ENCODE measurements at regions not wholly inside any gene's neighbourhood (a gene's known extent, or its start where the extent isn't known, plus 50 kb on each side); places are given as distances from the start of the nearest gene placed in this dataset.
A peak's percentile ranks its signal among the peaks of the same experiment; 100 is the strongest.
"Not testable (repeated sequence)": the region's sequence is repeated elsewhere in the genome, so short reads cannot be mapped to it uniquely, and the experiment has no call there.

DNA sequence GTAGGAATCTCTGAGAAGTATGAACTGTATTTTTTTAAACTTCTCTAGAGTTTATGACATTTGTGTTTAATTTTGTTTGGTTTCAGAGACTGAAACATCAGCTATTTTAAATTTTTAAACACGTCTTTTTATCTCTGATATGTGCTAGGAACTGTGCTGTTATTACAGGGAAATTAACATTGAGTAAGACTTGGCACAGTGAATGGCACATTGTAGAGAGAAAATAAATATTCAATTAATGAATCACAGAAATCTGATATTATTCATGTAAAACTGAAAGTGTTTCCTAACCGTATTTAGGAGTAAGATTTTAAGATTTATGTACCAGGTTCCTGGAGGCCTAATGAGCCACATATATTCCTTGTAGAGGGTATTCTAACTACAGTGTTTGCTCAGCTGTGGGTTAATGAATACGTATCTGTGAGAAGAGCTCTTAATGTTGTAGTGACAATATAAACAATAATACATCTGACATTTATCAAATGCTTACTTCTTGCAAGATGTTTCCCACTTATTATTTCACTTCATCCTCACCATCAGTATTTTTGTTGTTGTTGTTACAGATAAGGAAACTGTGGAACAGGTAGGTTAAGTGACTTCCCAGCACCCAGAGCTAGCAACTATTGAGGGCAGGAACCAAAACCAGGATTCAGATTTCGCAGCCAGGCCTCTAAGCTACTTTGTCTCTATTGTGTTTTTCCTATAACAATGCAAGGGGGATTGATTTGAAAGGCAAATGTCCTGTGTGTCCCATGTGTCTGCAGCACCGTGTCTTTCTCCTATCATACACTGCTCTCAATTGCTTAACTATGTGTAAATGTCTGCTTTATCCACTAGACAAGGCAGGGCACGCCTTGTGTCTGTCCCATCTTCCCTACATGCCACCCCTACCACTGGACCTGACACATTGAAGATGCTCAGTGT is 121.1 kb upstream of the FAM9C start:
- WGBS: 94% methylated on average over 6 of the region's 6 CpGs
- no peak overlapping the region for H3K4me3 ChIP-seq (ENCODE audit: low read length in 2 of 2)
- no peak overlapping the region for H3K27ac ChIP-seq (ENCODE audit: low read depth in 1 of 2, low read length in 1 of 2)
- no peak for DNase-seq (ENCODE audit: low read depth in 6 of 9, low spot score in 9 of 9)
- no peaks in the 10 kb centered on the region for H3K36me3 ChIP-seq (ENCODE audit: control insufficient read depth in 2 of 2, insufficient read depth in 2 of 2, low read length in 1 of 2)
- H3K4me1 ChIP-seq (ENCODE audit: control insufficient read depth in 2 of 2, insufficient read depth in 2 of 2, low read length in 2 of 2): peaks cover 0 to 11% of the 10 kb centered on the region in 2 donors
- no peaks in the 10 kb centered on the region for H3K9me3 ChIP-seq (ENCODE audit: control insufficient read depth in 2 of 2, insufficient read depth in 1 of 2, low read length in 1 of 2)
- H3K27me3 ChIP-seq (ENCODE audit: control insufficient read depth in 2 of 2, insufficient read depth in 1 of 2, low read length in 1 of 2): no peaks in the 10 kb centered on the region

DNA sequence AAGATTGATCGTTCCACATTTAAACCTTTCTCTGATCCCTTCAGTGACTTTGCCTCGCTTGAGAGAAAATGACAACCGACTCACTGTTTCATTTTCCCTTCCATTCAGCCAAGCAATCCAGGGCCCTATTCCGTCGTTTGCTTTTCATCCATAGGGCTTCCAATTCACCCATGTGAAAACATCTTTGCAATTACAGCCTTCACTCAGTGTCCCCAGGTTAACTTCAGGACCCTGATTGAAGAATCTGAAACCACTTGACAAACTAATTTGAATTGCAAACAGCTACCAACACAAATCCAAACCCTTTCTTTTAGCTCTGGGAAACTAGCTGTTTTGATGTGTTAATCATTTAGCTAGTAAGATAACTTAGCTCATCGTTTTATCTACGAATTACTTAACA is 120.2 kb upstream of the FAM9C start:
- Histone ChIP-seq H3K27me3 (ENCODE audit: control insufficient read depth in 2 of 2, insufficient read depth in 1 of 2, low read length in 1 of 2) (no peaks in the 10 kb centered on the region), H3K27ac (ENCODE audit: low read depth in 1 of 2, low read length in 1 of 2) (no peak overlapping the region), H3K4me1 (ENCODE audit: control insufficient read depth in 2 of 2, insufficient read depth in 2 of 2, low read length in 2 of 2) (peaks cover 0 to 11% of the 10 kb centered on the region in 2 donors), H3K9me3 (ENCODE audit: control insufficient read depth in 2 of 2, insufficient read depth in 1 of 2, low read length in 1 of 2) (no peaks in the 10 kb centered on the region), H3K4me3 (ENCODE audit: low read length in 2 of 2) (no peak overlapping the region), H3K36me3 (ENCODE audit: control insufficient read depth in 2 of 2, insufficient read depth in 2 of 2, low read length in 1 of 2) (no peaks in the 10 kb centered on the region)
- 95% methylated on average over 7 of the region's 7 CpGs for WGBS
- no peak for DNase-seq (ENCODE audit: low read depth in 6 of 9, low spot score in 9 of 9)

DNA sequence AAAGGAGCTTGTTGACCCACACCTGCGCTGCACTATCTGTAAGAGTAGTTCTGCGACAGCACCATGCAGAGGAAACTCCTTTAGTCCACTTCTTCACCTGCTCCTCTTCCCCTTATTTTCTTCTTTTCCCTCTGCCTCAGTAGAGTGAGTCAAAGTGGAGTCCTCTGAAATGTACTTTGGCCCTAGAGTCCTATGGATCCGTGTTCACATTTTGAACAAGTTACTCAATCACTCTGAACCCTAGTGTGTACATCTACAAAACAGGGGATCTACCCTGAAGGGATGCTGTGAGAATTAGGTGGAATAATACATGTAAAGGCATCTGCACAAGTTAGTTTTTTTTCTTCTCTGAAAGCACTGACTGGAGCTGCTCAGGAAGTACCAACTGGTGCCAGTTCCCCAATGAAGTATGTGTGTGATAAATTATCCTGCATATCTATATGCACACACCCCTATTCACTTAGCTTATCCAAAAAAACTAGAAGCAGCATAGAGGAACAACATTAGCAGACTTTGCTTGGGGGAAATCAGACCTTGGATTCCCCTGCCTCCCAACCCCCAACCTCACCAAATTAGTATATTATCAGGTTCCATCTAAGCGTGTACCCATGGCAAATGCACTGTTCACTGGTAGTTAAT is 118.5 kb upstream of the FAM9C start:
- Histone ChIP-seq H3K36me3 (ENCODE audit: control insufficient read depth in 2 of 2, insufficient read depth in 2 of 2, low read length in 1 of 2) (no peaks in the 10 kb centered on the region), H3K27ac (ENCODE audit: low read depth in 1 of 2, low read length in 1 of 2) (no peak overlapping the region), H3K4me3 (ENCODE audit: low read length in 2 of 2) (no peak overlapping the region), H3K27me3 (ENCODE audit: control insufficient read depth in 2 of 2, insufficient read depth in 1 of 2, low read length in 1 of 2) (no peaks in the 10 kb centered on the region), H3K4me1 (ENCODE audit: control insufficient read depth in 2 of 2, insufficient read depth in 2 of 2, low read length in 2 of 2) (peaks cover 0 to 10% of the 10 kb centered on the region in 2 donors), H3K9me3 (ENCODE audit: control insufficient read depth in 2 of 2, insufficient read depth in 1 of 2, low read length in 1 of 2) (no peaks in the 10 kb centered on the region)
- no peak for DNase-seq (ENCODE audit: low read depth in 6 of 9, low spot score in 9 of 9)
- 68% methylated on average over 4 of the region's 4 CpGs for WGBS

DNA sequence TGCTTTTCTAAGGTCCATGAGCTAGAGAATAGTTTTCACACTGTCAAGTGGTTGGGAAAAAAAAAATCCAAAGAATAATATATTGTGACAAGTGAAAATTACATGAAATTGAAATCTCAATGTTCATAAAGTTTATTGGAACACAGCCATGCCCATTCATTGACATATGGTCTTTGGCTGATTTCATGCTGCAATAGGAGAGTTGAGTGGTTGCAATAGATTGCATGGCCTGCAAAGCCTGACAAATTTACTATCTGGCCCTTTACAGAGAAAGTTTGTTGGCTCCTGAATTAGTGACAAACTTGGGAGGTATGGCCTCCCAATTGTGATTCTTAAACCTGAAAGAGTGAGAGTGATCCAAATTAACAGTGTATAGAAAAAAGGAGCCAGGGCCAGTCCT is 115.5 kb upstream of the FAM9C start:
- Histone ChIP-seq H3K4me1 (ENCODE audit: control insufficient read depth in 2 of 2, insufficient read depth in 2 of 2, low read length in 2 of 2) (no peaks in the 10 kb centered on the region), H3K27ac (ENCODE audit: low read depth in 1 of 2, low read length in 1 of 2) (no peak overlapping the region), H3K4me3 (ENCODE audit: low read length in 2 of 2) (no peak overlapping the region), H3K36me3 (ENCODE audit: control insufficient read depth in 2 of 2, insufficient read depth in 2 of 2, low read length in 1 of 2) (no peaks in the 10 kb centered on the region), H3K27me3 (ENCODE audit: control insufficient read depth in 2 of 2, insufficient read depth in 1 of 2, low read length in 1 of 2) (no peaks in the 10 kb centered on the region), H3K9me3 (ENCODE audit: control insufficient read depth in 2 of 2, insufficient read depth in 1 of 2, low read length in 1 of 2) (no peaks in the 10 kb centered on the region)
- DNase-seq (ENCODE audit: low read depth in 6 of 9, low spot score in 9 of 9): no peak

DNA sequence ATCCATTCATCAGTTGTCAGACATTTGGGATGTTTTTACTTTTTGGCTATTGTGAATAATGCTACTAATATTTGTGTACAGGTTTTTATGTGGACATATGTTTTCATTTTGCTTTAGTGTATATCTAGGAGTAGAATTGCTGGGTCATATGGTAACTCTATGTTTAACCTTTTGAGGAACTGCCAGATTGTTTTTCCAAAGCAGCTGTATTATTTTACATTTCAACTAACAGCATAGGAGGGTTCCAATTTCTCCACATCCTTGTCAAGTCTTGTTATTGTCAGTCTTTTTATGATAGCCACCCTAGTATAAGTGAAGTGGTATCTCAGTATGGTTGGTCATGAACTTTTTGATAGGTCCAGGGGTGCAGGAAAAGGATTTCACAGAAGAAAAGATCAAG is 114.5 kb upstream of the FAM9C start:
- Histone ChIP-seq H3K9me3 (ENCODE audit: control insufficient read depth in 2 of 2, insufficient read depth in 1 of 2, low read length in 1 of 2) (peaks cover 0 to 3% of the 10 kb centered on the region in 2 donors), H3K4me3 (ENCODE audit: low read length in 2 of 2) (no peak overlapping the region), H3K27ac (ENCODE audit: low read depth in 1 of 2, low read length in 1 of 2) (no peak overlapping the region), H3K4me1 (ENCODE audit: control insufficient read depth in 2 of 2, insufficient read depth in 2 of 2, low read length in 2 of 2) (no peaks in the 10 kb centered on the region), H3K36me3 (ENCODE audit: control insufficient read depth in 2 of 2, insufficient read depth in 2 of 2, low read length in 1 of 2) (no peaks in the 10 kb centered on the region), H3K27me3 (ENCODE audit: control insufficient read depth in 2 of 2, insufficient read depth in 1 of 2, low read length in 1 of 2) (no peaks in the 10 kb centered on the region)
- DNase-seq (ENCODE audit: low read depth in 6 of 9, low spot score in 9 of 9): no peak

DNA sequence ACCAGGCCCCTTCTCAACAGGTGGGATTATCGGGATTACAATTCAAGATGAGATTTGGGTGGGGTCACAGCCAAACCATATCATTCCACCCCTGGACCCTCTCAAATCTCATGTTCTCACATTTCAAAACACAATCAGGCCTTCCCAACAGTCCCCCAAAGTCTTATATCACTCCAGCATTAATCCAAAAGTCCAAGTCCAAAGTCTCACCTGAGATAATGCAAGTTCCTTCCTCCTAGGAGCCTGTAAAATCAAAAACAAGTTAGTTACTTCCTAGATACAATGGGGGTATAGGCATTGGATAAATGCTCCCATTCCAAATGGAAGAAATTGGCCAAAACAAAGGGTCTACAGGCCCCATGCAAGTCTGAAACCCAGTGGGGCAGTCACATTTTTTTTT is 111.1 kb upstream of the FAM9C start:
- not testable (repeated sequence) for H3K36me3 ChIP-seq (ENCODE audit: control insufficient read depth in 2 of 2, insufficient read depth in 2 of 2, low read length in 1 of 2); H3K27me3 ChIP-seq (ENCODE audit: control insufficient read depth in 2 of 2, insufficient read depth in 1 of 2, low read length in 1 of 2); DNase-seq (ENCODE audit: low read depth in 6 of 9, low spot score in 9 of 9); H3K4me3 ChIP-seq (ENCODE audit: low read length in 2 of 2); H3K4me1 ChIP-seq (ENCODE audit: control insufficient read depth in 2 of 2, insufficient read depth in 2 of 2, low read length in 2 of 2); H3K27ac ChIP-seq (ENCODE audit: low read depth in 1 of 2, low read length in 1 of 2)
- WGBS: 100% methylated on average over 1 of the region's 1 CpG
- peaks cover 0 to 13% of the 10 kb centered on the region in 2 donors for H3K9me3 ChIP-seq (ENCODE audit: control insufficient read depth in 2 of 2, insufficient read depth in 1 of 2, low read length in 1 of 2)

DNA sequence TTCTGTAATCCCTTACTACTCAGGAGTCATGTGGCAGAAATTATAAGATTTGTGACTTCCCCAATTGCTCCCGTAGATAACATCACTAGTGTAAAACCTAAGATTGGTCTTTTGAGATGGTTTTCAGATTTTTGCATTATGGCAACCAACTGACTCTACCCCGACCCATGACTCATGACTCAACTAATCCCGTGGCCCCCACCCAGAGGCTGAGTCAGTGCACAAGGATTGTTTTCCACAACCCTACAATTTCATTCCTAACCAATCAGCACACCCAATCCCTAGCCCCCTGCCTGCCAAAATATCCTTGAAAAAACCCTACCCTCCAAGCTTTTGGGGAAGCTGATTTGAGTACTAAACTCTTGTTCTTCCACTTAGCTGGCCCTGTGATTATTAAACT is 109.4 kb upstream of the FAM9C start:
- H3K4me1 ChIP-seq (ENCODE audit: control insufficient read depth in 2 of 2, insufficient read depth in 2 of 2, low read length in 2 of 2): peaks cover 0 to 10% of the 10 kb centered on the region in 2 donors
- H3K36me3 ChIP-seq (ENCODE audit: control insufficient read depth in 2 of 2, insufficient read depth in 2 of 2, low read length in 1 of 2): no peaks in the 10 kb centered on the region
- no peak overlapping the region for H3K27ac ChIP-seq (ENCODE audit: low read depth in 1 of 2, low read length in 1 of 2)
- H3K9me3 ChIP-seq (ENCODE audit: control insufficient read depth in 2 of 2, insufficient read depth in 1 of 2, low read length in 1 of 2): peaks cover 0 to 13% of the 10 kb centered on the region in 2 donors
- 93% methylated on average over 3 of the region's 3 CpGs for WGBS
- no peak for DNase-seq (ENCODE audit: low read depth in 6 of 9, low spot score in 9 of 9)
- no peak overlapping the region for H3K4me3 ChIP-seq (ENCODE audit: low read length in 2 of 2)
- H3K27me3 ChIP-seq (ENCODE audit: control insufficient read depth in 2 of 2, insufficient read depth in 1 of 2, low read length in 1 of 2): no peaks in the 10 kb centered on the region

DNA sequence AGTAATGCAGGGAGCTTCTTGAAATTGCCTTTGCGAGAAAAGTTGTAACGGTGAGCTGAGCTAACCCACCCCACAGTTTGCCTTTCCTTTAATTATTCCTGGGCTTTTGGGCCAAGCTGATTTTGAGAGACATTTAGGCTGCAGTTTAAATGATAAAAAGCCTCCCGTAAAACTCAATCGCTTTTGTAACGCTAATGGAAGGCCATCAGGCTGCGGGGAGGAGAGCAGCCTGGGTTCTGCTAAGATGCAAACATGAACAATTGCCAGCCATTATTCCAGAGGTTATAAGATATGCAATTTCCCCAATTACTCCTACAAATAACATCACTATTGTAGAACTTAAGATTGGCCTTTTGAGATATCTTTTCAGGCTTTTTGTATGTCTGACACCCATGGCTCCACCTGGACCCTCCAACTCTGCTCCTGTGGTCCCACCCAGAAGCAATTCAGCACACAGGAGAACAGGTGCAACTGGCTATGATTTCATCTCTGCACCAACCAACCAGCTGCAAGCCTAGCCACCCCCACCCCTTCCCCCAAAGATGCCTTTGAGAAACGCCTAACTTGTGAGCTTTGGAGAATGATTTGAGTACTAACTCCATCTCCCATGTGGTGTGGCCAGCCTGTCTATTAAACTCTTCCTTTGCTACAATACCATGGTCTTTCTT is 108.2 kb upstream of the FAM9C start:
- Histone ChIP-seq H3K4me3 (ENCODE audit: low read length in 2 of 2) (no peak overlapping the region), H3K9me3 (ENCODE audit: control insufficient read depth in 2 of 2, insufficient read depth in 1 of 2, low read length in 1 of 2) (peaks cover 0 to 13% of the 10 kb centered on the region in 2 donors), H3K27me3 (ENCODE audit: control insufficient read depth in 2 of 2, insufficient read depth in 1 of 2, low read length in 1 of 2) (no peaks in the 10 kb centered on the region), H3K27ac (ENCODE audit: low read depth in 1 of 2, low read length in 1 of 2) (no peak overlapping the region), H3K36me3 (ENCODE audit: control insufficient read depth in 2 of 2, insufficient read depth in 2 of 2, low read length in 1 of 2) (no peaks in the 10 kb centered on the region), H3K4me1 (ENCODE audit: control insufficient read depth in 2 of 2, insufficient read depth in 2 of 2, low read length in 2 of 2) (peaks cover 0 to 10% of the 10 kb centered on the region in 2 donors)
- DNase-seq (ENCODE audit: low read depth in 6 of 9, low spot score in 9 of 9): peak in 1 of 9 donors; percentile 33
- 87% methylated on average over 7 of the region's 7 CpGs for WGBS

Data from thymus (tissue), 11 donors.